ENCODE measurements at regions not wholly inside any gene's neighbourhood (a gene's known extent, or its start where the extent isn't known, plus 50 kb on each side); places are given as distances from the start of the nearest gene placed in this dataset.
"Not testable (repeated sequence)": the region's sequence is repeated elsewhere in the genome, so short reads cannot be mapped to it uniquely, and the experiment has no call there.

DNA sequence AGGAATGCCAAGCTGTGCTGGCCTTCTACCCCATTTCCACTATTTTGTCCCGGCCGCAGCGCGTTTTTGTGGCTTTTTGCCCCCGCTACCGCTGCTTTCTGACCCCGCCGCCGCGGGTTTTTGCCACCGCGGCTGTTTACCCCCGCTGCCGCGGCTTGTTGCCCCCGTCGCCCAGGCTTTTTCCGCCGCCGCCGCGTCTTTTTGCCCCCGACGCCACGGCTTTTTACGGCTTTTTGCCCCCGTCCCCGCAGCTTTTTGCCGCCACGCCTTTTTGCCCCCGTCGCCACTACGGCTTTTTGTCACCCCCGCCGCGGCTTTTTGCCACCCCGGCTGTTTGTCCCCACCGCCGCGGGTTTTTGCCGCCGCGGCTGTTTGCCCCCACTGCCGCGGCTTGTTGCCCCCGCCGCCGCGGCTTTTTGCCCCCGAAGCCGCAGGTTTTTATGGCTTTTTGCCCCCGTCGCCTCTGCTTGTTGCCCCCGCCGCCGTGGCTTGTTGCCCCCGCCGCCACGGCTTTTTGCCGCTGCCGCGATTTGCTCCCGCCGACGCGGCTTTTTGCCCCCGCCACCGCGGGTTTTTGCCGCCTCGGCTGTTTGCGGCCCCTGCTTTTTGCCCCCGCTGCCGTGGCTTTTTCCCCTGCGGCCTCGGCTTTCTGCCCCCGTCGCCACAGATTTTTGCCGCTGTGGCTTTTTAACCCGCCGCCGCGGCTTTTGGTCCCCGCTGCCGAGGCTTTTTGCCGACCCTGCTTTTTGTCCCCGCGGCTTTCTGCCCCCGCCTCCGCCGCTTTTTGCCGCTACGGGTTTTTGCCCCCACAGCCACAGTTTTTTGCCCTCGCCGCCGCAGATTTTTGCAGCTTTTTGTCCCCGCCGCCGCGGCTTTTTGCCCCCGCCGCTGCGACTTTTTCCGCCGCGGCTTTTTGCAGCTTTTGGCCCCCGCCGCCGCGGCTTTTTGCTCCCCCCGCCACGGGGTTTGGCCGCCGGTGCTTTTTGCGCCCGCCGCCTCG lies 520.4 kb upstream of the WSB1 start:
- H3K4me3 ChIP-seq, result no peak overlapping the region
- H3K4me1 ChIP-seq (ENCODE audit: low read depth), result no peaks in the 10 kb centered on the region
- TF ChIP-seq, protein P1, sequence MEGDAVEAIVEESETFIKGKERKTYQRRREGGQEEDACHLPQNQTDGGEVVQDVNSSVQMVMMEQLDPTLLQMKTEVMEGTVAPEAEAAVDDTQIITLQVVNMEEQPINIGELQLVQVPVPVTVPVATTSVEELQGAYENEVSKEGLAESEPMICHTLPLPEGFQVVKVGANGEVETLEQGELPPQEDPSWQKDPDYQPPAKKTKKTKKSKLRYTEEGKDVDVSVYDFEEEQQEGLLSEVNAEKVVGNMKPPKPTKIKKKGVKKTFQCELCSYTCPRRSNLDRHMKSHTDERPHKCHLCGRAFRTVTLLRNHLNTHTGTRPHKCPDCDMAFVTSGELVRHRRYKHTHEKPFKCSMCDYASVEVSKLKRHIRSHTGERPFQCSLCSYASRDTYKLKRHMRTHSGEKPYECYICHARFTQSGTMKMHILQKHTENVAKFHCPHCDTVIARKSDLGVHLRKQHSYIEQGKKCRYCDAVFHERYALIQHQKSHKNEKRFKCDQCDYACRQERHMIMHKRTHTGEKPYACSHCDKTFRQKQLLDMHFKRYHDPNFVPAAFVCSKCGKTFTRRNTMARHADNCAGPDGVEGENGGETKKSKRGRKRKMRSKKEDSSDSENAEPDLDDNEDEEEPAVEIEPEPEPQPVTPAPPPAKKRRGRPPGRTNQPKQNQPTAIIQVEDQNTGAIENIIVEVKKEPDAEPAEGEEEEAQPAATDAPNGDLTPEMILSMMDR (IDR thresholded peaks at IDR 0.05; ENCODE audit: low read depth, low read length), result no peak
- H3K27me3 ChIP-seq, result no peaks in the 10 kb centered on the region
- H3K27ac ChIP-seq, result no peak overlapping the region
- DNase-seq (ENCODE audit: low read depth in 1 of 2, low spot score in 1 of 2), result no peak
- no peaks in the 10 kb centered on the region for H3K36me3 ChIP-seq
- no peaks in the 10 kb centered on the region for H3K9me3 ChIP-seq (ENCODE audit: low read depth)

DNA sequence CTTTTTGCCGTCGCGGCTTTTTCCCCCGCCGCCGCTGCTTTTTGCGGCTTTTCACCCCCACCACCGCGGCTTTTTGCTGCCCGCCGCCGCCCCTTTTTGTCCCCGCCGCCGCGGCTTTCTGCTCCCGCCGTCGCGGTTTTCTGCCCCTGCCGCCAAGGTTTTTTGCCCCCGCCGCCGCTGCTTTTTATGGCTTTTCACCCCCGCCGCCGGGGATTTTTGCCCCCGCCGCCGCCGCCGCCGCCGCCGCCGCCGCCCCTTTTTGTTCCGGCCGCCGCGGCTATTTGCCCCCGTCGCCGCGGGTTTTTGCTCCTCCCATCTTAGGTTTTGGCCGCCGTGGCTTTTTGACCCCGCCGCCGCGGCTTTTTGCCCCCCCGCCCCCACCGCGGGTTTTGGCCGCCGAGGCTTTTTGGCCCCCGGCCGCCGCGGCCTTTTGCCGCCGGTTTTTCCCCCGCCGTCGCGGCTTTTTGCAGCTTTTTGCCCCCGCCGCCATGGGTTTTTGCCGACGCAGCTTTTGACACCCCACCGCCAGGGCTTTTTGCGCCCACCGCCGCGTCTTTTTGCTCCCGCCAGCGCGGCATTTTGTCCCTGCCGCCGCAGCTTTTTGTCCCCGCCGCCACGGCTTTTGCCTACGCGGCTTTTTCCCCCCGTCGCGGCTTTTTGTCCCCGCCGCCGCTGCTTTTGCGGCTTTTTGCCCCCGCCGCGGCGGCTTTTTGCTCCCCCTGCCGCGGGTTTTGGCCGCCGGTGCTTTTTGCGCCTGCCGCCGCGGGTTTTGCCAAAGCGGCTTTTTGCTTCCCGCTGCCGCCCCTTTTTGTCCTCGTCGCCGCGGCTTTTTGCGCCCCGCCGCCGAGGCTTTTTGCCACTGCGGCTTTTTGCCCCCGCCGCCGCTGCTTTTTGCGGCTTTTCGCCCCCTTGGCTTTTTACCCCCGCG lies 519.4 kb upstream of the WSB1 start:
- H3K4me3 ChIP-seq, result no peak overlapping the region
- H3K4me1 ChIP-seq (ENCODE audit: low read depth), result no peaks in the 10 kb centered on the region
- no peak for DNase-seq (ENCODE audit: low read depth in 1 of 2, low spot score in 1 of 2)
- no peaks in the 10 kb centered on the region for H3K9me3 ChIP-seq (ENCODE audit: low read depth)
- no peak overlapping the region for H3K27ac ChIP-seq
- TF ChIP-seq, protein P1 (IDR thresholded peaks at IDR 0.05; ENCODE audit: low read depth, low read length), result no peak
- H3K36me3 ChIP-seq, result no peaks in the 10 kb centered on the region
- no peaks in the 10 kb centered on the region for H3K27me3 ChIP-seq

DNA sequence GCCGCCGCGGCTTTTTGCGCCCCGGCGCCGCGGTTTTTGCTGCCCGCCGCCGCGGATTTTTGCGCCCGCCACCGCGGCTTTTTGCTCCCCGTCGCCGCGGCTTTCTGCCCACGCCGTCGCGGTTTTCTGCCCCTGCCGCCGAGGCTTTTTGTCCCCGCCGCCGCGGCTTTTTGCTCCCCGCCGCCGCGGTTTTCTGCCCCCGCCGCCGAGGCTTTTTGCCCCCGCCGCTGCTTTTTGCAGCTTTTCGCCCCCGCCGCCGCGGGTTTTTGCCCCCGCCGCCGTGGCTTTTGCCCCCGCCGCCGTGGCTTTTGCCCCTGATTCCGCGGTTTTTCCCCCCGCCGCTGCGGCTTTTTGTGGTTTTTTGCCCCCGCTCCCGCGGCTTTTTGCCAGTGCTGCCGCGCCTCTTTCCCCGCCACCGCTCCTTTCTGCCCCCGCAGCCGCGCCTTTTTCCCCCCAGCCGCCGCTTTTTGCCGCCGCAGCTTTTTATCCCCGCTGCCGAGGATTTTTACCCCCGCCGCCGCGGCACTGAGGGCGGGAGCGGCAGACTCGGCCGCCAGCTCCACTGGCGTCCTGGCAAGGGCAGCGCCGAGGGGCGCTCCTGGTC lies 518.6 kb upstream of the WSB1 start:
- H3K36me3 ChIP-seq, result no peaks in the 10 kb centered on the region
- no peaks in the 10 kb centered on the region for H3K9me3 ChIP-seq (ENCODE audit: low read depth)
- no peak overlapping the region for H3K4me3 ChIP-seq
- no peaks in the 10 kb centered on the region for H3K4me1 ChIP-seq (ENCODE audit: low read depth)
- TF ChIP-seq, protein P1 (IDR thresholded peaks at IDR 0.05; ENCODE audit: low read depth, low read length), result no peak
- no peak overlapping the region for H3K27ac ChIP-seq
- DNase-seq (ENCODE audit: low read depth in 1 of 2, low spot score in 1 of 2), result no peak
- H3K27me3 ChIP-seq, result no peaks in the 10 kb centered on the region

DNA sequence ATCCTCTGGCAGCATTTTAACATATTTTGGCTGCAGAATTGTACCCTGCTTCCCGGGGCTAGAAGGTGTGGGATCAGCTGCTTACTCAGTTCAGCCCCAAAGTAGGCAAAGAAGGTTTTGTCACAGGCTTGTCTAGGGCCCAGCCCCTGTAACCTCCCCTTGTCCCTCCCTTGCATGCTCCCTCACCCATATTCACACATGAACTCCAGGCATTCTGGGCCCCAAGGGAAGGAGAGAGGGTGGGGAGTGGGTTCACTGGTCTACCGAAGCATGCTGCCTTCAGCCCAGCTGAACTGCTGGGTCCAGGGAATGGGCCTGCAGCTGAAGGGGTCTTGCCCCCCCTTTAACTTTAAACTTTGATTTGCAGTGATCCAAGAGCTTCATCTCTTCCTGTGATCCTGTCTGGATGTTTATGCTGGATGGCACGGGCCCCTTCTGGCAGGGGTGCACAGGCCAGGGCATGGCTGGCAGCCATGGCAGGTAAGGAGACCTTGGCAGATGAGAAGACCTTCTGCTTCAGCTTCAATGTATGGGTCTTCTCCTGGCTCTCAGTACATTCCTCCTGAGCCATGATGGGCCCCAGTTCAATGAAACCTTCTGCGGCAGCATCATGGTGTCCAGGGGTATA lies 513.6 kb upstream of the WSB1 start:
- DNase-seq (ENCODE audit: low read depth in 1 of 2, low spot score in 1 of 2); H3K36me3 ChIP-seq; H3K4me1 ChIP-seq (ENCODE audit: low read depth); H3K27ac ChIP-seq; H3K9me3 ChIP-seq (ENCODE audit: low read depth); H3K27me3 ChIP-seq; H3K4me3 ChIP-seq: not testable (repeated sequence)

DNA sequence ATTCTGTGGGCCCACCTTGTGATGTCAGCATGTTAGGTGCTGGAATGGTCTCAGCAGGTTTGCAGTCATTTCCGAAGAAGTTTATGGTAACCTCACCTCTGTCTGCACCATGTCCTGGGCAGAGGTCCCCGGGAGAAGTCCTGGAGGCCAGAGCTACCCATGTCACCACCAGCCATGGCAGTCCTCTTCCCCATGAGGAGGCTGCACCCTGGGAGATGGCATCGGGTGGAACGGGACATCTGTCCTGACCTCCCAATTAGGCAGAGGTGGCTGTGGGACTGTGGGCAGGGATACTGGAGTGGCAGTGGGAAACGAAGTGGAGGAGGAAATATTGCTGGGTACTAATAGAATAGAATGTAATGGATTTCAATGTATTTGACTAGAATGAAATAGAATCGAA lies 511.8 kb upstream of the WSB1 start:
- TF ChIP-seq, protein P1 (IDR thresholded peaks at IDR 0.05; ENCODE audit: low read depth, low read length), result no peak
- DNase-seq (ENCODE audit: low read depth in 1 of 2, low spot score in 1 of 2), result no peak
- H3K36me3 ChIP-seq, result no peaks in the 10 kb centered on the region
- H3K27ac ChIP-seq, result no peak overlapping the region
- H3K4me3 ChIP-seq, result no peak overlapping the region
- no peaks in the 10 kb centered on the region for H3K9me3 ChIP-seq (ENCODE audit: low read depth)
- H3K4me1 ChIP-seq (ENCODE audit: low read depth), result no peaks in the 10 kb centered on the region
- H3K27me3 ChIP-seq, result no peaks in the 10 kb centered on the region

All from cardiac muscle cell (in vitro differentiated cells and primary cell).